Kidney epithelial cell (primary cell): ENCODE measurements at regions not wholly inside any gene's neighbourhood (a gene's known extent, or its start where the extent isn't known, plus 50 kb on each side); places are given as distances from the start of the nearest gene placed in this dataset.

Source experiments
- DNase-seq: peaks from one replicate; pipeline ENCODE4 v3.0.0-alpha.2; 2010; ENCODE audit warnings: low read depth
- H3K27me3 ChIP-seq: 2 replicates; pipeline ENCODE4 v1.6.0; 2011; ENCODE audit warnings: low read length; ENCODE audit not compliant: control insufficient read depth, insufficient read depth
- H3K36me3 ChIP-seq: 2 replicates; pipeline ENCODE4 v1.5.1; 2011; ENCODE audit warnings: low read length; ENCODE audit not compliant: control insufficient read depth, insufficient read depth
- H3K4me3 ChIP-seq: 2 replicates; pipeline ENCODE4 v1.5.1; 2011; ENCODE audit warnings: low read depth, mild to moderate bottlenecking, control low read depth, low read length
- TF ChIP-seq, protein P1 (sequence below): IDR thresholded peaks from 2 replicates; pipeline ENCODE4 v1.5.1; 2011; ENCODE audit warnings: mild to moderate bottlenecking, moderate library complexity, low read length, control low read depth, inconsistent platforms; ENCODE audit not compliant: insufficient read depth, poor library complexity, severe bottlenecking

DNA sequence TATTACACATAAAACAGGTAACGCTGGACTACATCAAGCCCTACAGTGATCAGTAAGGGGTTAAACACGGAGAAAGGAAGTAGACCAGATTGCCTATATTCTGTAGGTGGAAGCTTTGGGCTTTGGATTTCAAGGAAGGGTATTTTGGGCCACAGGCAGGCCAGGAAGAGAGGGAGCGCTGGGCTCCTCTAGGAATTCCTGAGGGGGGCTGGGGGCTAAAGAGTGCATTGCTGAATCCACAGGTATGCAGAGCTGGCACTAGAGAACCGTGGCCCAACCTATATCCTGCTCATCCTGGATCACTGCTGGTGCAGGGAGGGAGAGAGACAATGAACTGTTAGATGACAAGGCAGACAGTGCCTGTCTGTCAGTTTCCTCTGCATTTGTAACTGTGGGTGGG is 367.1 kb downstream of the CSNK1G3 start:
- TF ChIP-seq, protein P1, sequence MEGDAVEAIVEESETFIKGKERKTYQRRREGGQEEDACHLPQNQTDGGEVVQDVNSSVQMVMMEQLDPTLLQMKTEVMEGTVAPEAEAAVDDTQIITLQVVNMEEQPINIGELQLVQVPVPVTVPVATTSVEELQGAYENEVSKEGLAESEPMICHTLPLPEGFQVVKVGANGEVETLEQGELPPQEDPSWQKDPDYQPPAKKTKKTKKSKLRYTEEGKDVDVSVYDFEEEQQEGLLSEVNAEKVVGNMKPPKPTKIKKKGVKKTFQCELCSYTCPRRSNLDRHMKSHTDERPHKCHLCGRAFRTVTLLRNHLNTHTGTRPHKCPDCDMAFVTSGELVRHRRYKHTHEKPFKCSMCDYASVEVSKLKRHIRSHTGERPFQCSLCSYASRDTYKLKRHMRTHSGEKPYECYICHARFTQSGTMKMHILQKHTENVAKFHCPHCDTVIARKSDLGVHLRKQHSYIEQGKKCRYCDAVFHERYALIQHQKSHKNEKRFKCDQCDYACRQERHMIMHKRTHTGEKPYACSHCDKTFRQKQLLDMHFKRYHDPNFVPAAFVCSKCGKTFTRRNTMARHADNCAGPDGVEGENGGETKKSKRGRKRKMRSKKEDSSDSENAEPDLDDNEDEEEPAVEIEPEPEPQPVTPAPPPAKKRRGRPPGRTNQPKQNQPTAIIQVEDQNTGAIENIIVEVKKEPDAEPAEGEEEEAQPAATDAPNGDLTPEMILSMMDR: no peak
- H3K27me3 ChIP-seq: no peaks in the 10 kb centered on the region
- DNase-seq: no peak

DNA sequence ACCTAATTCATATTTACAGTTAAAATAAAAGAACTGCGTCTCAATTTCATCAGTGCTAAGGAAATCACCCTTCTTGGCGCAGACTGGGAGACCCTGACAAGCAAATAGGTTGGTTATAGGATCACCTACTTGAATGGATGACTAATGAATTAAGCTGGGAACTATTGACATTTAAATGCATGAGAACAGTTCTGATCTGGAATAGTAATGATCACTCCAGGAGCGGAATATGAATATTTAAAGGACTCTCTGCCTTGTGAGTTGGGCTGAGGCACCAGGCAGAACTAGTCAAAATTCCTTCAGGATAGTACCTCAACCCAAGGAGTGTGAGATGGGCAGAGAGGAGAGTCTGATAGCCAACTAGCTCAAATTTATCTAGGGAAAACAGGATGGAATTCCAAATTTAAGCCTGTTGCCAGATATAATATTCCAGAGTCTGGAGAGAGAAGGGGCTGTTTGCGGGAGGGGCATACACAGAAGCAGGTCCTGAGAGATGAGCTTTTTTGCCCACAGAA is 364.4 kb downstream of the CSNK1G3 start:
- no peak for DNase-seq
- TF ChIP-seq, protein P1: no peak
- no peaks in the 10 kb centered on the region for H3K36me3 ChIP-seq
- H3K4me3 ChIP-seq: no peak overlapping the region
- no peaks in the 10 kb centered on the region for H3K27me3 ChIP-seq

More for the DNA sequence above, 367.1 kb downstream of the CSNK1G3 start:
- no peaks in the 10 kb centered on the region for H3K36me3 ChIP-seq
- no peak overlapping the region for H3K4me3 ChIP-seq

DNA sequence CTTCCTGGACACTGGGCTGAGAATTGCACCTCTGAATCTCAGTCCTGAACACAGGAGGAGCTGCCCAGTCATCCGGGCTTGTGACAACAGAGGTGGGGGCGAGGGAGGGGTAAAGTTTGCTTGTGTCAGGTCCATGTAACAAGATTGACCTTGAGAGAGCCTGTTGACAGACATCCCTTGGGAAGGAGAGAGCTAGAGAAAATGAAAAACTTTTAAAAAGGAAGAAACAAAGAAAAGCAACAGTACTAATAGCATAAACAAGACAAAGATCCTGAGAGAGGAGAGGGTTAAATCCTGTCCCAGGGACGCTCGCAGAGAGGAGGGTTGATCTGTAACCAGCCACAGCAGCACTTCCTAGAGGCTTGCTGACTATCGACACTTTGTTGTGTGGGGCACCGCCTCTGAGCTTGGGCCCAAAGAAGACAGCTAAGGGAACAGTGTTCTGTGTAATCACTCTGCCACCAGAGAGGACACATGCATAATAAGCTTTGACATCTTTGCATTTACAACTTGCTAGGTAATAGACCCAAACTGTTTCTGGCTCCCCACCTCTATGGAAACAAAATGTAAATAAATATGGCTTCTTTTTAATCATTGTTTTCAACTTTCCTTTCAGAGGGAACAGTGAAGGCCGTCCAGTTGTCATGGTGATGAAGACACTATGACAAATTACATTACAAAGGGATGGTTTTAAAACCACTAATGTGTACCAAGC is 363.7 kb downstream of the CSNK1G3 start:
- TF ChIP-seq, protein P1: no peak
- Histone ChIP-seq H3K4me3 (no peak overlapping the region), H3K36me3 (no peaks in the 10 kb centered on the region), H3K27me3 (no peaks in the 10 kb centered on the region)
- DNase-seq: no peak

DNA sequence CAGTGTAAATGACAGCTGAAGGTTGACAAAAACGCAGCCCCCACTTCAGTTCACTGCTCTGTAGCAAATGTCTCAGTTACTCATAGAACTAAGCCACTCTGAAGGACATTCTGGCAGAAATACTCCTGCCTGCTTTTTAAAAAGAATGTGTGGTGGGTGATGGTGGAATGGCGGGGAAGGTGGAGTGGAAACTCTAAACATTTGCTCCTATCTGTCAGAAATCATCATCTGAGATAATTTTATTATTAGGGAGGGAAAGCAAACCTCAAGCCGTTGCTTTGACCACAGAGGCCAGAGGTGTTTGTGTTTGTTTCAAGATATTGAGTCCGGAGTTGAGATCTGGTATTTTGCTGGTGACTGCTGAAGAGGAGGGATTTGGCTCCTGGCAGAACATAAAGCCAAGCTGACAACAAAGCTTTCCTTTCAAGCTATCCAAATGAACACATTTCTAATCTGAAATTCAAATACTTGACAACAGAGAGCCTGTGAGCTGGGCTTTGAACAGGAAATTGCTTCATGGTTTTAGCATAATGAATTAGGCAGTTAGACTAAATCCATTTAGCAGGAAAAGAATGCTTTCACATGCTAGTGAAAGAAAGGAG is 362.7 kb downstream of the CSNK1G3 start:
- Histone ChIP-seq H3K27me3 (no peaks in the 10 kb centered on the region), H3K36me3 (no peaks in the 10 kb centered on the region), H3K4me3 (no peak overlapping the region)
- DNase-seq: no peak
- TF ChIP-seq, protein P1: no peak

DNA sequence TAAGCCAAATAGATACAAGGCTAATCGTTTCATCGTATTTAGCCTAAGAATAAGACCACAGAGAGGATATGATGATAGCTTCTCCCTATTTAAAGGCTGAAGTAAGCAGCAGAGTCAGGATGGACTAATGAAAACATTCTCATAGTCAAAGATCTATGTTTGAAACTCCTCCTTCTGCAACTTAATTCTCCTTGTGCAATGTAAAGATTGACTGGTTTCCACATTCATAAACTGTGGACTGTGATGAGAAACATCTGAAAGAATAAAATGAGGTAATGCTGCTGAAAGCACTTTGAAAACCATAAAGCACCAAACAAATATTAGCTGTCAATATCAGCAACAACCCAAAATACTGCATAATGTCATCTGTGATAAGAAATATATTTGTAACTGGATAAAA is 361.9 kb downstream of the CSNK1G3 start:
- Histone ChIP-seq H3K36me3 (no peaks in the 10 kb centered on the region), H3K4me3 (no peak overlapping the region), H3K27me3 (no peaks in the 10 kb centered on the region)
- DNase-seq: no peak
- TF ChIP-seq, protein P1: no peak
